Hepatocyte (in vitro differentiated cells): ENCODE measurements at regions not wholly inside any gene's neighbourhood (a gene's known extent, or its start where the extent isn't known, plus 50 kb on each side); places are given as distances from the start of the nearest gene placed in this dataset.

Experiments
- DNase-seq: peaks from one replicate; pipeline ENCODE4 v3.0.0-alpha.2; 2016; ENCODE audit warnings: low spot score
- H2AFZ ChIP-seq: fragments of 200-600 bp; sonication (generic); 2 replicates; pipeline ENCODE4 v1.6.0; 2016; ENCODE audit warnings: antibody characterized with exemption, mild to moderate bottlenecking
- H3K27ac ChIP-seq: fragments of 200-600 bp; sonication (generic); 2 replicates; pipeline ENCODE4 v1.5.1; 2016; ENCODE audit warnings: mild to moderate bottlenecking
- H3K27me3 ChIP-seq: fragments of 200-600 bp; sonication (generic); 2 replicates; pipeline ENCODE4 v1.6.1; 2016
- H3K36me3 ChIP-seq: fragments of 200-600 bp; sonication (generic); replicated peaks from 2 replicates; pipeline ENCODE4 v1.5.1; 2016; ENCODE audit warnings: low read depth; ENCODE audit not compliant: insufficient read depth
- H3K4me1 ChIP-seq: fragments of 200-600 bp; sonication (generic); 2 replicates; pipeline ENCODE4 v1.5.1; 2016; ENCODE audit warnings: mild to moderate bottlenecking, moderate library complexity; ENCODE audit not compliant: insufficient read depth
- H3K4me2 ChIP-seq: fragments of 200-600 bp; sonication (generic); 2 replicates; pipeline ENCODE4 v1.6.0; 2016
- H3K4me3 ChIP-seq: fragments of 200-600 bp; sonication (generic); 2 replicates; pipeline ENCODE4 v1.5.1; 2016; ENCODE audit warnings: mild to moderate bottlenecking
- H3K79me2 ChIP-seq: fragments of 200-600 bp; sonication (generic); 2 replicates; pipeline ENCODE4 v1.6.0; 2017; ENCODE audit warnings: mild to moderate bottlenecking
- H3K9me2 ChIP-seq: fragments of 200-600 bp; sonication (generic); replicated peaks from 2 replicates; pipeline ENCODE4 v1.6.0; 2017; ENCODE audit warnings: mild to moderate bottlenecking; ENCODE audit not compliant: insufficient read depth
- H3K9me3 ChIP-seq: fragments of 200-600 bp; sonication (generic); 2 replicates; pipeline ENCODE4 v1.5.1; 2016; ENCODE audit warnings: low read depth, mild to moderate bottlenecking
- H4K20me1 ChIP-seq: fragments of 200-600 bp; sonication (generic); 2 replicates; pipeline ENCODE4 v1.6.0; 2016; ENCODE audit warnings: mild to moderate bottlenecking; ENCODE audit not compliant: insufficient read depth, poor library complexity, severe bottlenecking
- CTCF ChIP-seq: fragments of 200-600 bp; sonication (generic); IDR thresholded peaks from 2 replicates; pipeline ENCODE4 v1.5.1; 2016; ENCODE audit warnings: antibody characterized with exemption, mild to moderate bottlenecking; ENCODE audit not compliant: poor library complexity
- EZH2 ChIP-seq: fragments of 200-600 bp; sonication (generic); IDR thresholded peaks from 2 replicates; pipeline ENCODE4 v1.6.1; 2016; ENCODE audit warnings: antibody characterized with exemption, mild to moderate bottlenecking, borderline replicate concordance
- EZH2phosphoT487 ChIP-seq: fragments of 200-600 bp; sonication (generic); IDR thresholded peaks from one replicate; pipeline ENCODE4 v1.6.1; 2018; ENCODE audit warnings: antibody characterized with exemption, mild to moderate bottlenecking, low read depth, moderate library complexity; ENCODE audit not compliant: unreplicated experiment, severe bottlenecking
- WGBS: methylation state at CpG from one replicate; pipeline ENCODE4 v1.1.6; 2016; ENCODE audit warnings: low lambda C conversion rate; ENCODE audit errors: missing lambda C conversion rate; 5-methylcytosine and 5-hydroxymethylcytosine counted together

DNA sequence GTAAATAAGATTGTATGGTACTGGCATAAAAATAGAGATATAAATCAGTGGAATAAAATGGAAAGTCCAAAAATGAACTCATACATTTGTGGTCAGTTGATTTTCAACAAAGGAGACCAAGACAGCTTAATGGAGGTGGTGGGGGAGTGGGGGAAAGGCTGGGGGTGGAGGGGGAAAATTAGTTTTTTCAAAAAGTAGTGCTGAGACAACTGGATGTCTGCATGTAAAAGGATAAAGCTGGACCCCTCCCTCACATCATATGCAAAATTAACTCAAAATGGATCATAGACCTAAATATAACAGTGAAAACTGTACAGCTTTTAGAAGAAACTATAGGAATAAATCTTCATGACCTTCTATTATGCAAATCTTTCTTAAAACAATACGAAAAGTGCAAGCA, 107.0 kb downstream of the HMHB1 start:
- Histone ChIP-seq H3K27me3 (no peaks in the 10 kb centered on the region), H3K9me2 (no peaks in the 10 kb centered on the region), H4K20me1 (no peaks in the 10 kb centered on the region), H3K9me3 (no peaks in the 10 kb centered on the region), H3K4me2 (no peak overlapping the region), H3K4me1 (peaks cover 5% of the 10 kb centered on the region), H3K79me2 (no peaks in the 10 kb centered on the region), H2AFZ (no peak overlapping the region), H3K27ac (no peak overlapping the region), H3K36me3 (no peaks in the 10 kb centered on the region), H3K4me3 (no peak overlapping the region)
- DNase-seq = no peak
- WGBS = 93% methylated on average over 1 of the region's 1 CpG
- TF ChIP-seq EZH2phosphoT487 = no peak
- TF ChIP-seq EZH2 = no peak
- no peak for TF ChIP-seq CTCF

- no peak for DNase-seq
- H2AFZ ChIP-seq = no peak overlapping the region
- no peaks in the 10 kb centered on the region for H3K79me2 ChIP-seq
- WGBS = 75% methylated on average over 1 of the region's 1 CpG
- no peaks in the 10 kb centered on the region for H3K27me3 ChIP-seq
- no peaks in the 10 kb centered on the region for H4K20me1 ChIP-seq
- no peak overlapping the region for H3K27ac ChIP-seq
- TF ChIP-seq EZH2phosphoT487 (no peak), CTCF (no peak), EZH2 (no peak)
- H3K9me3 ChIP-seq = no peaks in the 10 kb centered on the region
- H3K9me2 ChIP-seq = no peaks in the 10 kb centered on the region
- H3K4me1 ChIP-seq = peaks cover 5% of the 10 kb centered on the region
- H3K36me3 ChIP-seq = no peaks in the 10 kb centered on the region
- no peak overlapping the region for H3K4me3 ChIP-seq
- H3K4me2 ChIP-seq = no peak overlapping the region
Measured at GRCh38 chr5:143920772-143921171, 108.8 kb downstream of the HMHB1 start.

DNA sequence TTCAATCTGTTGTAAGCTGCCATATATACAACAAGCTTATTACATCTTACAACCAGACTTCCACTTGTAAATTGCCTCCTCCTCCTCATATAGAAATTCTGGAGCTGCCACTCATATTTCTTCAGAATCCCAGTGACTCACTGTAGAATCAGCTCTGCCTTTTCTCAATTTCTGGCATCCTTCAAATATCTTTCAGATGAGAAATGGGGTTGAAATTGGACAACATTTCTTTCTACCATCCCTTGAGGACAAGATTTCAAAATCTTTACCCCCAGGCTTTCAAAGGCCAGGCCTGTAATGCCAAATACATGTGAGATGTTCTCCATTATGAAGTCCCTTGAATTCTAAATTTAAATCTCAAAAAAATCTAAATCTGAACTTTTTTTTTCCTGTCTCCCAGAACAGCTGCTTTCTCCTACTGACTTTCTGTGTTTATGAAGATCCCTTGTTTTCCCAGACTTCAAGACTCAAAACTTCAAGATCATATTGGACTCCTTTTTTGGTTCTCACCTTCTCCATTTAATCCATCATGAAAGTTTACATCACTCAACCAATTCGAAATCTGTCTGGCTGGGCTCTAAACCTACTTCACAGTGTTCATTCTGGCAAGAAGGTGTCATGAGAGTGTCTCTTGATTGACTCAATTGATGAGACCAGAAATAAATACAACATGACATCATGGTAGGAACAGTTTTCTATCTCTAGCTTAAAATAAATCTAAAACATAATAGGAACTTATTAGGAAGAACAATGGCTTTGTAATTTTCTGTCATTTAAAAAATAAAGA, 109.8 kb downstream of the HMHB1 start:
- no peak overlapping the region for H3K4me2 ChIP-seq

More for the DNA sequence above, 109.8 kb downstream of the HMHB1 start:
- WGBS = 88% methylated on average over 1 of the region's 1 CpG
- TF ChIP-seq EZH2phosphoT487 = no peak
- TF ChIP-seq EZH2 = no peak
- TF ChIP-seq CTCF = no peak
- H3K36me3 ChIP-seq = no peaks in the 10 kb centered on the region
- H3K27ac ChIP-seq = peak overlapping the region; percentile 17
- peaks cover 5% of the 10 kb centered on the region for H3K4me1 ChIP-seq
- H3K79me2 ChIP-seq = no peaks in the 10 kb centered on the region
- H3K9me3 ChIP-seq = no peaks in the 10 kb centered on the region
- no peaks in the 10 kb centered on the region for H4K20me1 ChIP-seq
- DNase-seq = no peak
- H2AFZ ChIP-seq = no peak overlapping the region
- H3K27me3 ChIP-seq = no peaks in the 10 kb centered on the region
- no peak overlapping the region for H3K4me3 ChIP-seq
- no peaks in the 10 kb centered on the region for H3K9me2 ChIP-seq
